Thymus (tissue), 11 donors: ENCODE measurements at regions not wholly inside any gene's neighbourhood (a gene's known extent, or its start where the extent isn't known, plus 50 kb on each side); places are given as distances from the start of the nearest gene placed in this dataset.
"Not testable (repeated sequence)": the region's sequence is repeated elsewhere in the genome, so short reads cannot be mapped to it uniquely, and the experiment has no call there.

Source experiments
- DNase-seq, 9 donors: peaks; one replicate each; pipeline ENCODE4 v3.0.0-alpha.2; 2013; ENCODE audit warnings: low spot score in 9 of 9, low read depth in 6 of 9, missing footprints in 1 of 9
- H3K27ac ChIP-seq, 2 donors: one replicate each; pipeline ENCODE4 v1.5.1; 2013; ENCODE audit warnings: control low read depth in 1 of 2, low read depth in 1 of 2, low read length in 1 of 2, mild to moderate bottlenecking in 1 of 2, moderate library complexity in 1 of 2
- H3K27me3 ChIP-seq, 2 donors: one replicate each; pipeline ENCODE4 v1.5.1; 2013; ENCODE audit warnings: low read length in 1 of 2; ENCODE audit not compliant: control insufficient read depth in 2 of 2, insufficient read depth in 1 of 2
- H3K36me3 ChIP-seq, 2 donors: one replicate each; pipeline ENCODE4 v1.5.1; 2013; ENCODE audit warnings: low read length in 1 of 2, mild to moderate bottlenecking in 1 of 2, moderate library complexity in 1 of 2; ENCODE audit not compliant: control insufficient read depth in 2 of 2, insufficient read depth in 2 of 2
- H3K4me1 ChIP-seq, 2 donors: one replicate each; pipeline ENCODE4 v1.5.1; 2013; ENCODE audit warnings: low read length in 2 of 2; ENCODE audit not compliant: control insufficient read depth in 2 of 2, insufficient read depth in 2 of 2
- H3K4me3 ChIP-seq, 2 donors: one replicate each; pipeline ENCODE4 v1.5.1; 2013; ENCODE audit warnings: low read length in 2 of 2, control low read depth in 1 of 2, mild to moderate bottlenecking in 1 of 2
- H3K9me3 ChIP-seq, 2 donors: one replicate each; pipeline ENCODE4 v1.5.1; 2013; ENCODE audit warnings: low read length in 1 of 2, mild to moderate bottlenecking in 1 of 2; ENCODE audit not compliant: control insufficient read depth in 2 of 2, insufficient read depth in 1 of 2
- WGBS: extraction: QIAGEN DNeasy Blood & Tissue Kit; methylation state at CpG from one replicate; pipeline ENCODE4 v1.1.7; 2013; 5-methylcytosine and 5-hydroxymethylcytosine counted together
- donor health status: healthy.

DNA sequence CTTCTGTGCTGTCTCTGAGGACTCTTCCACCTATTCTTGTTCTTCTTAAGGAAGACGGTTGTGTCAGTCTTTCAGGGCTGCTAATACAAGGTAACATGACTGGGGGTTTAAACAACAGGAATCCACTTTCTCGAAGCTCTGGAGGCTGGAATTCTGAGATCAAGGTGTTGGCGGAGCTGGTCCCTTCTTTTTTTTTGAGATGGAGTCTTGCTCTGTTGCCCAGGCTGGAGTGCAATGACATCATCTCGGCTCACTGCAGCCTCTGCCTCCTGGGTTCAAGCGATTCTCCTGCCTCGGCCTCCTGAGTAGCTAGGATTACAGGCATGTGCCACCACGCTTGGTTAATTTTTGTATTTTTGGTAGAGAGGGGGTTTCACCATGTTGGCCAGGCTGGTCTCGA is 71.7 kb upstream of the MAP4K4 start:
- DNase-seq, H3K4me1 ChIP-seq, H3K36me3 ChIP-seq, H3K4me3 ChIP-seq, H3K9me3 ChIP-seq, H3K27me3 ChIP-seq, H3K27ac ChIP-seq: not testable (repeated sequence)
- 97% methylated on average over 8 of the region's 8 CpGs for WGBS

DNA sequence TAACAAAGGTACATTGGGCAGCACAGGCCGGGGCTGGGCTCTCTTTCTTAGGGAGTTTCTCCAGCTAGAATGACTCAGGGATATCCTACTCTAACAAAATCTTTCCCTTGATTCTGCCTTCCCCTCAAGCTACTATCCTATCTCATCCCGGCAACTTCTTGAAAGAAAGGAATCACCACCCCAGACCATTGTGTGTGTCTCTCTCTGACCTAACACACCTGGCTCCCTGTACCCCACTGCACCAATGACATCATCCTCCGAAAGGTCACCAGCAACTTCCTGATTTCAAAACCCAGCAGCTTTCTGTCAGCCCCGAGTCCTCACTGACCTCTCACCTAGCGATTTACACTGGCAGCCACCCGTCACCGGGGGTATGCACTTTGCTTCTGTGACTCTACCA is 72.1 kb upstream of the MAP4K4 start:
- Histone ChIP-seq H3K36me3 (no peaks in the 10 kb centered on the region), H3K4me3 (no peak overlapping the region), H3K27ac (no peak overlapping the region), H3K27me3 (no peaks in the 10 kb centered on the region), H3K9me3 (peaks cover 0 to 6% of the 10 kb centered on the region in 2 donors), H3K4me1 (peaks cover 0 to 7% of the 10 kb centered on the region in 2 donors)
- WGBS = 88% methylated on average over 7 of the region's 7 CpGs
- no peak for DNase-seq

DNA sequence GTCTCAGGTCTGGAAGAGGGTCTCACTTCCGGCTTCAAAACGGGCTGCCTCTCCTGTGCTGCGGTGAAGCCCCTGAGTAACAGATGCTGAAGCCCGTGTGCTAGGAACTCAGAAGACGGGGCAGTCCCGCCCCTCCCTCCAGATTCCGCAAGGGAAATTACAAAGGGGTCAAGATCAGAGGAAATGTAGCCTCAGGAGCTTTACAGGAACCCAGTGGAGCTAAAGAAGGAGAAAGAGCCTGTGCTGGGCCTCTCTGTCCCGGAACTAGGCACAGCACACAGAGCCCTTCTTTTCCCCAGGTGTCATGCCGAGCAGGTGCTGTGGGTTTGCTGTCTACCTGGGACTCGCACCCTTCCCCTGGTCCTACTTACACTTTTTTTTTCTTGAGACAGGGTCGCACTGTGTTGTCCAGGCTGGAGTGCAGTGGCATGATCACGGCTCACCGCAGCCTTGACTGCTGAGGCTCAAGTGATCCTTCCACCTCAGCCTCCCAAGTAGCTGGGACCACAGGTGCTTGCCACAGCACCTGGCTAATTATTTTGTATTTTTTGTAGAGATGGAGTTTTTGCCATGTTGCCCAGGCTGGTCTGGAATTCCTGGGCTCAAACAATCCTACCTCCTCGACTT is 72.7 kb upstream of the MAP4K4 start:
- 95% methylated on average over 14 of the region's 14 CpGs for WGBS

DNA sequence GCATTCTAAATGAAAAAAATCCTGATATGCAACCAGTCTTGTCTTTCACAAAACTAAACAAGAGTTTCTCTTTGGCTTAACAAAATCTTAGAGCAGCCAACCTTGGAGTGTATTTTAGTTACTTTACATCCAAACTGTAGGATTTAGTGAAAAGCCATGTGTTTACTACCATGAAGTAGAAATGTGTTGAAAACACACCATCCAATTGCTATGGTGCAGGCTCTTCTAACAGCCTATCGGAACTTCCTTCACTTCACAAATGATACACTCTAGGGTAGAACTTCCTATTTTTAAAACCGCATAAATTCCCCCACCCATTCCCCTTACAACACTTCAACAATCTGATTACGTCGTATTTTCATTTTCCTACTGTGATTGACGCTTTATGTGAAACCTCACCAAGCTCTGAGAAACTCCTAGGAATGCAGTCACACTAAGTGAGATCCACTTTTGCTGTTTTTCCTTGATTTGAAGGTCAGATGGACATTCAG is 74.4 kb upstream of the MAP4K4 start:
- no peak overlapping the region for H3K27ac ChIP-seq
- H3K36me3 ChIP-seq = no peaks in the 10 kb centered on the region
- no peaks in the 10 kb centered on the region for H3K27me3 ChIP-seq
- no peak overlapping the region for H3K4me3 ChIP-seq
- peak in 4 of 9 donors; percentile 2 to 55 (median 17) for DNase-seq
- H3K4me1 ChIP-seq = peaks cover 0 to 13% of the 10 kb centered on the region in 2 donors
- peaks cover 0 to 4% of the 10 kb centered on the region in 2 donors for H3K9me3 ChIP-seq
- WGBS = 22% methylated on average over 5 of the region's 5 CpGs

More for the DNA sequence above, 72.7 kb upstream of the MAP4K4 start:
- no peak for DNase-seq
- H3K27ac ChIP-seq = no peak overlapping the region
- H3K27me3 ChIP-seq = no peaks in the 10 kb centered on the region
- H3K4me3 ChIP-seq = no peak overlapping the region
- peaks cover 0 to 6% of the 10 kb centered on the region in 2 donors for H3K9me3 ChIP-seq
- H3K4me1 ChIP-seq = peaks cover 0 to 7% of the 10 kb centered on the region in 2 donors
- H3K36me3 ChIP-seq = no peaks in the 10 kb centered on the region

DNA sequence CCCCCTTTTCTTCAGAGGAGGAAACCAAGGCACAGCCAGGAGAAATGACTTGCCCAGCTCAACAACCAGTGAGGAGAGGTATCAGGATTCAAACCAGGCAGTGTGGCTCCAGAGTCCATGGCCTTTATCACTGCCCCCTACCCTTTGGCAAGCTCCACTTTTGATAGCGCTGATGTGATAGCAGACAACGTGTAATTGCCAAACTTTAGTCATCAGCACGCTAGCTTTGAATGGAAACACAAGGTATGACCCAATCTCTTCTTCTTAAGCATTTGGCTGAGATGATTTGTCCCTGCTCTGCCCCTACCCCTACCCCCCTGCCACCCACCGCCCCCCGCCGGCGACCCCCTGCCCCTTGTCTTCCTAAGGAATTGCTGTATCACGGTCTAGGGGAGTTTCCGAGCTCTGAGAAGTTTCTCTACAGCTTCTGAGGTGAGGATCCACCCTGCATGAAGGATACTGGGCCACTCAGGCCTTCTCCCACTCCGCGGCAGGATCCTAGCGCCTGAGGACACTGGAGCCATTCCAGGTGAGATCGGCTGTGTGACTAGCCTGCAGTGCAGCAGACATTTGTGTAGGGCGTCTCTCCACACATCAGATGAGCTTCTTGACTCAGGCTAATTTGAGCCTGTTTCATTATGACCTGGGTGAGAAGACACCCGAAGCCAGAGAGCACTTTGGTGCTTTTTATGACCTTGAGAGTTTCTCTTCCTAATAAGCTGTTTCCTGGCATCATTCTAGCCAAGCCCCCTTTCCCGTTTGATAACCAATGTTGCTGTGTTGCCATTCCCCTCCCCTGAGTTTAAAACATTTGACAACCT is 75.1 kb upstream of the MAP4K4 start:
- no peaks in the 10 kb centered on the region for H3K27me3 ChIP-seq
- H3K4me1 ChIP-seq = peaks cover 0 to 19% of the 10 kb centered on the region in 2 donors
- WGBS = 87% methylated on average over 16 of the region's 16 CpGs
- DNase-seq = no peak
- H3K4me3 ChIP-seq = no peak overlapping the region
- H3K27ac ChIP-seq = peak overlapping the region in 1 of 2 donors; percentile 31
- H3K9me3 ChIP-seq = no peaks in the 10 kb centered on the region
- no peaks in the 10 kb centered on the region for H3K36me3 ChIP-seq

DNA sequence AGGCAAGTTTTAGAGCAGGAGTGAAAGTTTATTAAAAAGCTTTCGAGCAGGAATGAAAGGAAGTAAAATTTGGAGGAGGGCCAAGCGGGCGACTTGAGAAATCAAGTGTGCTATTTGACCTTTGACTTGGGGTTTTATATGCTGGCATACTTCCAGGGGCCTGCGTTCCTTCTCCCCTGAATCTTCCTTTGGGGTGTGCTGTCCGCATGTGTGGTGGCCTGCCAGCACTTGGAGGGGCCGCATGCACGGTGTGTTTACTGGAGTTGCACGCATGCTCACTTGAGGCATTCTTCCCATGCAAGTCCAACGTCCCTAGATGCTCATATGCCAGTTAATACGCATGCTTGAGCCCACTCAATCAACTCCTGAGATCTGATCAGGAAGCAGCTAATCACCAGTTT is 78.3 kb upstream of the MAP4K4 start:
- Histone ChIP-seq H3K27ac (no peak overlapping the region), H3K4me1 (peaks cover 0 to 25% of the 10 kb centered on the region in 2 donors), H3K36me3 (no peaks in the 10 kb centered on the region), H3K9me3 (no peaks in the 10 kb centered on the region), H3K27me3 (no peaks in the 10 kb centered on the region), H3K4me3 (no peak overlapping the region)
- no peak for DNase-seq
- WGBS = 71% methylated on average over 10 of the region's 10 CpGs

DNA sequence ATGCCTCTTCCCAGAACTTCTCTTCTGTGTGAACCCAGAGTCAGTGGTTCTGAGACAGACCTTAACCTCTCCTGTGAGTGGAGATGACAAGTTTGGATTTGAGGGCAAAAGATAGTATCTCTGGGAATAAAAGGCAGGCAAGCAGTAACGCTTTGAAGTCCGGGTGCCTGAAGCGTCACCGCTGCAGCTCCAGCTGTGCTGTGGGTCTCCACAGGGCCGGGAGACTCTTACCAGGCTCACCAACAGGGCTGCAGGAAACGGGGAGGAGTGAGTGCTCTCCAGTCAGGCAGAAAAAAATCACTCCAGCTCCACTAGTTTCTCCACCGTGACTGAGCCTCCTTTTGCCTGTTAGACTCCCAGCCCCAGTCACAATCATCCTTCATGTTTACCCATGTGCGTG is 79.7 kb upstream of the MAP4K4 start:
- peaks cover 0 to 27% of the 10 kb centered on the region in 2 donors for H3K4me1 ChIP-seq
- no peak overlapping the region for H3K27ac ChIP-seq
- no peak overlapping the region for H3K4me3 ChIP-seq
- no peaks in the 10 kb centered on the region for H3K9me3 ChIP-seq
- 68% methylated on average over 8 of the region's 8 CpGs for WGBS
- H3K27me3 ChIP-seq = no peaks in the 10 kb centered on the region
- peak in 2 of 9 donors; percentile 26 to 50 for DNase-seq
- H3K36me3 ChIP-seq = no peaks in the 10 kb centered on the region

DNA sequence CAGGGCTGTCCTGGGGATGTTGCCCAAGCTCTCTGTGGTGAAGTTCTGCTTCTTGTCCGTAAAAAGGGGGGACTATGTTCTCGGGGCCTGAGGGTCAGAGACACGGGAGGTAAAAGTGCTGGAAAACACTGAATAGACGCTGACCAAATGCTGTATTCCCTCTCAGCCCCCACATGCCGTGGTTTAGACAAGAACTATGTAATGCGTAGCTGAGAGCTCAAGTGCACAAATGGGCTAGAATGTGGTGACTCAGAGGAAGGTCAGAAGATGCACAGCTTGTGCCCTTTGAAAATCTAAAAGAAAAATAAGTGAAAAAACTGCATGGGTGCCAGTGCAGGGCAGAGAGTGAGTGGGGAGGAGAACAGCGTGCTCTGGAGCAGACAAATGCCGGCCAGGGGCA is 80.3 kb upstream of the MAP4K4 start:
- Histone ChIP-seq H3K27me3 (no peaks in the 10 kb centered on the region), H3K36me3 (no peaks in the 10 kb centered on the region), H3K9me3 (no peaks in the 10 kb centered on the region), H3K4me1 (peaks cover 0 to 24% of the 10 kb centered on the region in 2 donors), H3K27ac (no peak overlapping the region), H3K4me3 (no peak overlapping the region)
- 96% methylated on average over 8 of the region's 8 CpGs for WGBS
- no peak for DNase-seq

DNA sequence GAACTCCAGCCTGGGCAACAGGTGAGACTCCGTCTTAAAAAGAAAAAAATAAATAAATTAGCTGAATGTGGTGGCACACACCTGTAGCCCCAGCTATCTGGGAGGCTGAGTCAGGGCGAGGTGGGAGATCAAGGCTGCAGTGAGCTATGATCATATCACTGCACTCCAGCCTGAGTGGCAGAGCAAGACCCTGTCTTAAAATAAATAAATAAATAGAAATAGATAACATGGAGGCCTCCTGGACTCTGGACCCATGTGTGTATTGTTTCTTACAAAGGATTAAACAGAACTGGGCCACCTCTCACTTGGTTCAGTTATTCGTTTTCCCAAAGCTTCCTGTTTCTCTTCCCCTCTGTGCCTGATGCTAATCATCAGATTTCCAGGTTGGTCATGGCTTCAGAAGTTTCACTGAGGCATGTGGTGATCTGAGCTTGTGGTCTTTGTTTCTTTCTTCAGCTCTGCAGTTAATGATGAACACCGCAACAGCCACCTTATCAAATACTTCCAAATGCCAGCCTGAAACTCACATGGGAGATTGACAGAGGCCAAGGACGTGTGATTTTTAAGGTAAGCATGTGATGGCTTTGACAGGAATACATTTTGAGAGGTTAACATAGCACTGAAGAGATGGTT is 83.3 kb upstream of the MAP4K4 start:
- Histone ChIP-seq H3K27ac (no peak overlapping the region), H3K36me3 (no peaks in the 10 kb centered on the region), H3K27me3 (no peaks in the 10 kb centered on the region), H3K9me3 (no peaks in the 10 kb centered on the region), H3K4me1 (peaks cover 0 to 21% of the 10 kb centered on the region in 2 donors), H3K4me3 (no peak overlapping the region)
- WGBS = 95% methylated on average over 5 of the region's 5 CpGs
- DNase-seq = no peak
